ENCODE measurements at regions not wholly inside any gene's neighbourhood (a gene's known extent, or its start where the extent isn't known, plus 50 kb on each side); places are given as distances from the start of the nearest gene placed in this dataset.
"Not testable (repeated sequence)": the region's sequence is repeated elsewhere in the genome, so short reads cannot be mapped to it uniquely, and the experiment has no call there.

- no peak for DNase-seq (ENCODE audit: low read depth, low spot score)
Observed at GRCh38 chr6:28802417-28803336, 121.1 kb downstream of the TRIM27 start.

- DNase-seq (ENCODE audit: low read depth, low spot score) = no peak
Observed at GRCh38 chr6:28803337-28803709, 120.5 kb downstream of the TRIM27 start.

GRCh38 chr6:28807682-28808280 lies 116.0 kb downstream of the TRIM27 start:
- no peak for DNase-seq (ENCODE audit: low read depth, low spot score)

GRCh38 chr6:28808383-28808782 lies 115.4 kb downstream of the TRIM27 start:
- DNase-seq (ENCODE audit: low read depth, low spot score) = no peak

GRCh38 chr6:28809947-28810658 lies 113.7 kb downstream of the TRIM27 start:
- no peak for DNase-seq (ENCODE audit: low read depth, low spot score)

GRCh38 chr6:28810659-28811053 lies 113.1 kb downstream of the TRIM27 start:
- no peak for DNase-seq (ENCODE audit: low read depth, low spot score)

- no peak for DNase-seq (ENCODE audit: low read depth, low spot score)
Observed at GRCh38 chr6:28811873-28812272, 111.9 kb downstream of the TRIM27 start.

GRCh38 chr6:28812778-28813569 lies 110.8 kb downstream of the TRIM27 start:
- no peak for DNase-seq (ENCODE audit: low read depth, low spot score)

- no peak for DNase-seq (ENCODE audit: low read depth, low spot score)
Observed at GRCh38 chr6:28814032-28814976, 109.5 kb downstream of the TRIM27 start.

GRCh38 chr6:28816339-28816908 lies 107.4 kb downstream of the TRIM27 start:
- no peak for DNase-seq (ENCODE audit: low read depth, low spot score)

GRCh38 chr6:28816909-28817807 lies 106.6 kb downstream of the TRIM27 start:
- DNase-seq (ENCODE audit: low read depth, low spot score) = no peak

- no peak for DNase-seq (ENCODE audit: low read depth, low spot score)
Observed at GRCh38 chr6:28817808-28818145, 106.0 kb downstream of the TRIM27 start.

GRCh38 chr6:28824793-28825731 lies 98.7 kb downstream of the TRIM27 start:
- no peak for DNase-seq (ENCODE audit: low read depth, low spot score)

GRCh38 chr6:28825732-28826293 lies 98.0 kb downstream of the TRIM27 start:
- no peak for DNase-seq (ENCODE audit: low read depth, low spot score)

GRCh38 chr6:28831683-28832082 lies 92.1 kb downstream of the TRIM27 start:
- not testable (repeated sequence) for DNase-seq (ENCODE audit: low read depth, low spot score)

- not testable (repeated sequence) for DNase-seq (ENCODE audit: low read depth, low spot score)
Observed at GRCh38 chr6:28836703-28837102, 87.1 kb downstream of the TRIM27 start.

GRCh38 chr6:28838289-28838633 lies 85.5 kb downstream of the TRIM27 start:
- DNase-seq (ENCODE audit: low read depth, low spot score) = peak; percentile 38
